ENCODE measurements at regions not wholly inside any gene's neighbourhood (a gene's known extent, or its start where the extent isn't known, plus 50 kb on each side); places are given as distances from the start of the nearest gene placed in this dataset.
"Not testable (repeated sequence)": the region's sequence is repeated elsewhere in the genome, so short reads cannot be mapped to it uniquely, and the experiment has no call there.

- no peak for DNase-seq (ENCODE audit: low spot score)
Observed at GRCh38 chr12:70070494-70071007, 172.7 kb upstream of the CNOT2 start.

DNA sequence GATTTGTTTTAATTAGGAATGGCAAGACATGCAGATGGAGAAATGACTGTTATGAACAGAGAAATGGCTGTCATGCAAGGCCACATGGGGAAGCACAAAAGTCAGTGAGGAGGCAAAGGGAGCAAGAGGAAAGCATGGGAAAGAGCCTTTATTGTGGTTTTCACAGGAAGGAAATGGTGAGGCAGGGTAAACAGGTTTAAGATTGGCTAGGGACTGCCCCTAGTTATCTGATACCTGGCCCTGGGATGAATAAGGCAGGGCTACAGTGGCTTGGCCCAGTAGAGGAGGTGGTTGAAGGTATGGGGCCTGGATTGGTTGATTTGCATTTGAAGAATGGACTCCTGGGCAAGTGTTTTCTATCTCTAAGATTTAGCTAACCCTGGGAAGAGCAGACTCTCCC is 168.7 kb upstream of the CNOT2 start:
- DNase-seq (ENCODE audit: low spot score) = no peak

GRCh38 chr12:70077441-70077840 is 165.8 kb upstream of the CNOT2 start:
- no peak for DNase-seq (ENCODE audit: low spot score)

GRCh38 chr12:70078161-70078560 is 165.1 kb upstream of the CNOT2 start:
- no peak for DNase-seq (ENCODE audit: low spot score)

- no peak for DNase-seq (ENCODE audit: low spot score)
Observed at GRCh38 chr12:70080566-70080965, 162.7 kb upstream of the CNOT2 start.

DNA sequence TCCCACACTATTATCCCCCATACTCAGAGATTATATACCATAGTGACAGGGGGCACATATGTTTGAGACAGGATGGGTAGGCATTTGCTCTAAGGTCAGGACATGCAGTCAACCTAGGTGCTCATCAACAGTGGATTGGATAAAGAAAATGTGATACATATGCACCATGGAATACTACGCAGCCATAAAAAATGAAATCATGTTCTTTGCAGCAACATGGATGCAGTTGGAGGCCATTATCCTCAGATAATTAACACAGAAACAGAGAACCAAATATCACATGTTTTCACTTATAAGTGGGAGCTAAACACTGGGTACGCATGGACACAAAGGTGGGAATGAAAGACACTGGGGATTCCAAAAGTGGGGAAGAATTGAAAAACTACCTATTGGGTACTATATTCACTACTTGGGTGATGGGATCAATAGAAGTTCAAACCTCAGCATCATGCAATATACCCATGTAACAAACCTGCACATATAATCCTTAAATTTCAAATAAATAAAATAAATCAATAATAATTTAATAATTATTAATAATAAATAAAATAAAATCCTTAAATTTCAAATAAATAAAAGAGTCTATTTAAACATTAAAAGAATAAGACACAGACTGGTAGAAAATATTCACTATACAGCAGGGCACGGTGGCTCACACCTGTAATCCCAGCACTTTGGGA is 160.1 kb upstream of the CNOT2 start:
- DNase-seq (ENCODE audit: low spot score) = no peak

DNA sequence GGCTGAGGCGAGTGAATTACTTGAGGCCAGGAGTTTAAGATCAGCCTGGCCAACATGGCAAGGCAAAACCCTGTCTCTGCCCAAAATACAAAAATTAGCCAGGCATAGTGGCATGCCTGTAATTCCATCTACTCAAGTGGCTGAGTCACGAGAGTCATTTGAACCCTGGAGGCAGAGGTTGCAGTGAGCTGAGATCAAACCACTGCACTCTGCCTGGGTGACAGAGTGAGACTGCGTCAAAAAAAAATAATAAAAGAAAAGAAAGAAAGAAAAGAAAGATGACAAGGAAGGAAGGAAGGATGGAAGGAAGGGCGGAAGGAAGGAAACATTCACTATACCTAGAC is 159.6 kb upstream of the CNOT2 start:
- no peak for DNase-seq (ENCODE audit: low spot score)

DNA sequence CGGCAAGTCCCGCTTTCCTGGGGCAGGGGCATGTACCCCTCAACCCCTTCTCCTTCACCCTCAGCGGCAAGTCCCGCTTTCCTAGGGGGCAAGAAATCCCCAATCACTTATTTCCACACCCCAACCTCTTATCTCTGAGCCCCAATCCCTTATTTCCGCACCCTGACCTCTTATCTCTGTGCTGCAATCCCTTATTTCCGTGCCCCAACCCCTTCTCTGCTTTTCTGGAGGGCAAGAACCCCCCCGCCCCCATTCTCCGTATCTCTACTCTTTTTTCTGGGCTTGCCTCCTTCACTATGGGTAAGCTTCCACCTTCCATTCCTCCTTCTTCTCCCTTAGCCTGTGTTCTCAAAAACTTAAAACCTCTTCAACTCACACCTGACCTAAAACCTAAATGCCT is 156.9 kb upstream of the CNOT2 start:
- DNase-seq (ENCODE audit: low spot score) = not testable (repeated sequence)

DNA sequence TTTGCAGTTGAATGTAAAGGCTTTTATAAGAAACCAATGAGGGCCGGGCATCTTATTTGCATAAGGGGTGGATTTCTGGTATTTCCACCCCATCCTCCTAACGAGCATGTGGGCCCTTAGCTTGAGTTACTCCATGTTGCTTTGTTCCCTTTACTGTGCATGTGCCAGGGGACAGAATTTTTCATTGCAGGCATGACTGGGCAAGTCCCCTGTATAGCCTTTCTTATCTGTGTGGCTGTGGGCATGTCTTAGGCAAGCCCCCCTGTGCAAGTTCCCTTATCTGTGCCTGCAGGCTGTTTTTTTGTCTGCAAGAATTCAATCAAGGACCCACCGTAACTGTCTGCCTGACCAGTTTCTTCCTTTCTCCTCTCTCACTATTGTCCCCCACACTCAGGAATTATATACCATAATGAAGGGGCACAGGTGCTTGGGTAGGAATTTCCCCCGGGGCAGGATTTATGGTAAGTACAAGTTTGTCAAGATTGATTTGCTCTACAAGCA is 152.2 kb upstream of the CNOT2 start:
- no peak for DNase-seq (ENCODE audit: low spot score)

- no peak for DNase-seq (ENCODE audit: low spot score)
Observed at GRCh38 chr12:70094467-70094866, 148.8 kb upstream of the CNOT2 start.

DNA sequence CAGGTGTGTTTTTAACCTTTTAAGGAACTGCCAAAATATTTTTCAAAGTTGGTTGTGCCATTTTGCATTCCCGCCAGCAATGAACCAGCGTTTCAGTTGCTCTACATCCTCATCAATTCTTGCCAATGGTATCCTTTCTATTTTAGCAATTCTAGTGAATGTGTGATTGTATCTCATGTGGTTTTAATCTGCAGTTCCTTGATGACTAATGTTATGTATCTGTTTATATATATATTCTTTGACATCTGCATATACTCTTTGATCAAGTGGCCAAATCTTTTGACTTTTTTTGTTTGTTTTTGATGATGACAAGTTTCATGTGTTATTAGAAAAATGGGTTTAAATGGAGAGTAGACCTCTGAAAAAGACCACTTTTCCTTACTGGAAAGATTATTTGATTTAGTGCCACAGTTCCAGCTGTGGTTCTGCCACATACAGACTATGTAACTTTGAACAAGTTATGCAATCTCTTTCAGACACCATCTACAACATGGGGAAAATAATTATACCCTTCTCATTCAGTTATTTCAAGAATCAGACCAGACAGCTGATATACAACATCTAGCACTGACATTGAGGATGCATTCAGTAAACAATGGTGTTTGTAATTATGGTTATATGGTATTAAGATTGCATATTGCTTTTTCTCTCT is 146.3 kb upstream of the CNOT2 start:
- DNase-seq (ENCODE audit: low spot score) = no peak

GRCh38 chr12:70101064-70101463 is 142.2 kb upstream of the CNOT2 start:
- DNase-seq (ENCODE audit: low spot score) = no peak

- no peak for DNase-seq (ENCODE audit: low spot score)
Observed at GRCh38 chr12:70106347-70106746, 136.9 kb upstream of the CNOT2 start.

DNA sequence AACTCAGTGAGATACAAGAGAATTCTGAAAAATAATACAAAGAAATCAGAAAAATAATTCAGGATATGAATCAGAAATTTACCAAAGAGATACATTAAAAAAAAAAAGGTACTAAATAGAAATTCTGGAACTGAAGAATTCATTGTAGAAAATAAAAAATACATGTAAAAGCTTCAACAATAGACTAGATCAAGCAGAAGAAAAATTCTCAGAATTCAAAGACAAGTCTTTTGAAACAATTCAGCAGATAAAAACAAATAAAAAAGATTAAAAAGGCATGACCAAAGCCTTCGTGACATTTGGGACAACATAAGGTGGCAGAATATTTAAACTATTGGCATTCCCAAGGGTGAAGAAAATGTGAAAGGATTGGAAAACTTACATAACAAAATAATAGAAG is 133.1 kb upstream of the CNOT2 start:
- no peak for DNase-seq (ENCODE audit: low spot score)

- DNase-seq (ENCODE audit: low spot score) = no peak
Observed at GRCh38 chr12:70117670-70118069, 125.6 kb upstream of the CNOT2 start.

DNA sequence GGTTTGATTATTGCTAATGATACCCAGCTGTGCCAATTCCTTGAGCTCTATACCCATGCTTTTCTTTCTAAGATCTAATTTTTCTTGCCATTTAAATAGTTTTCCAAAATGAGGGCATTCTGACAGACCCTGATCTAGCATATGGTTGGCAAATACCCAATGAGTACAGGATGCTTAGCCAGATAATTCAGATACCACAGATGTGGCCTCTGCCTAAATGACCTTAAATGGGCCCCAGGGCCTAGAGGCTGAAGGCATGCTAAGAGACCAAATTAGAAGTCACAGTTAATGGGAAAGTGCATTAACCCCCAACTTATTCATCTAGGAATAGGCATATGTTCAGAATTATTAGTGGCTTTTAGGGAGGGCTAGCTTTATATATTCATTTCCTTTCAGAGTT is 122.3 kb upstream of the CNOT2 start:
- no peak for DNase-seq (ENCODE audit: low spot score)

DNA sequence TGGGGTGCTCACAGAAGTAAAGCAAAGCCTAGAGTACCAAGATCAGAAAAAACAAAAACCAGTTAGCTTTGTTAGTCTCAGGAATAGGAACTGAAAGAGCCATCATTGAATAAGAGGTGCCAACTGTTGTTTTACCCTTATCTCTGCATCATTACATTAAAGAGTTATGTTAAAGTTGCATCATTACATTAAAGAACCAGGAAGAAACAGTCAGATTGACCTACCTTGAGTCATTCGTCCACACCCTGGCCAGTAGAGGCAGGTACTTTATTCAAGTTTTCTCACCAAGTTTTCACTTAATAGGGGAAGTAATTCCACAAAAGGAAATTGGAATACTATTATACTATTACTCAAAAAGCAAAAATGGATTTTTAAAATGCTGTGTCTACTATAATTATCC is 121.7 kb upstream of the CNOT2 start:
- no peak for DNase-seq (ENCODE audit: low spot score)

- DNase-seq (ENCODE audit: low spot score) = no peak
Observed at GRCh38 chr12:70122804-70123203, 120.4 kb upstream of the CNOT2 start.

- no peak for DNase-seq (ENCODE audit: low spot score)
Observed at GRCh38 chr12:70149013-70149412, 94.2 kb upstream of the CNOT2 start.

GRCh38 chr12:70149665-70150064 is 93.6 kb upstream of the CNOT2 start:
- DNase-seq (ENCODE audit: low spot score) = no peak

- DNase-seq (ENCODE audit: low spot score) = no peak
Observed at GRCh38 chr12:70150230-70150629, 93.0 kb upstream of the CNOT2 start.

GRCh38 chr12:70151993-70152392 is 91.2 kb upstream of the CNOT2 start:
- DNase-seq (ENCODE audit: low spot score) = no peak

DNA sequence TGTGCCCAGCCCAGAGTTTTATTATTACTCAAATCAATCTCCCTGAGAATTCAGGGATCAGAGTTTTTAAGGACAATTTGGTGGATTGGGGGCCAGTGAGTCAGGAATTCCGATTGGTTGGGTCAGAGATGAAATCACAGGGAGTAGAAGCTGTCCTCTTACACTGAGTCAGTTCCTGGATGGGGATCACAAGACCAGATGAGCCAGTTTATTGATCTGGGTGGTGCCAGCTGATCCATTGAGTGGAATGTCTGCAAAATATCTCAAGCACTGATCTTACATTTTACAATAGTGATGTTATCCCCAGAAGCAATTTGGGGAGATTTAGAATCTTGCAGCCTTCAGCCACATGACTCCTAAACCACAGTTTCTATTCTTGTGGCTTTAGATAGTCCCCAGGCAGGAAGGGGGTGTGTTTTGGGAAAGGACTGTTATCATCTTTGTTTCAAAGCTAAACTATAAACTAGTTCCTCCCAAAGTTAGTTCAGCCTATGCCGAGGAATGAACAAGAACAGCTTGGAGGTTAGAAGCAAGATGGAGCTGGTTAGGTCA is 89.1 kb upstream of the CNOT2 start:
- DNase-seq (ENCODE audit: low spot score) = no peak

All from putamen (tissue), 1 donor.